K562 (cell line): ENCODE measurements at regions not wholly inside any gene's neighbourhood (a gene's known extent, or its start where the extent isn't known, plus 50 kb on each side); places are given as distances from the start of the nearest gene placed in this dataset.

Experiments used
- ATAC-seq: fragments of 200-7000 bp; cut with Tn5 transposase; 3 replicates; pipeline ENCODE4 v1.9.1; 2020; ENCODE audit warnings: moderate library complexity
- BruUV-seq: library from RNA; stranded (reverse); fragments of 400-500 nt; replicated peaks from 2 replicates; lab custom pipeline; 2021; lab: Mats Ljungman, UMichigan
- CTCF ChIA-PET: fragments of 300-600 bp; formaldehyde crosslinking; extraction: SDS; loops from one replicate; lab custom pipeline; 2021; ENCODE audit warnings: low intra/inter-chr PET ratio; lab: Yijun Ruan, JAX
- POLR2A ChIA-PET: fragments of 300-600, 350-650 bp; sonication (Branson Sonifier 250); formaldehyde crosslinking; extraction: SDS; loops from one replicate; lab custom pipeline; 2021; ENCODE audit warnings: antibody characterized with exemption, inconsistent platforms; lab: Yijun Ruan, JAX
- DNase-seq, 4 experiments: peaks; one replicate each; pipeline versions ENCODE4 v3.0.0 to v3.0.0-alpha.2; 2011 to 2018; ENCODE audit warnings: low spot score in 3 of 4, mixed read lengths in 3 of 4; ENCODE audit errors: extremely low read depth in 1 of 4
- FAIRE-seq: peaks from 2 replicates; lab custom pipeline; 2011; peaks lifted over from hg19 to GRCh38; lab: Jason Lieb, UNC
- H2AFZ ChIP-seq: 2 replicates; pipeline ENCODE4 v1.6.0; 2011; ENCODE audit warnings: low read depth, low read length, control low read depth, inconsistent platforms
- H3K27ac ChIP-seq: fragments of 200-600 bp; 3 replicates; pipeline ENCODE4 v1.8.0; 2011; ENCODE audit warnings: low read depth, mild to moderate bottlenecking, control low read depth, inconsistent platforms, low read length, moderate library complexity, mixed read lengths; ENCODE audit errors: extremely low read depth
- H3K27me3 ChIP-seq, 2 experiments: fragments of 300-600 bp in 1 of 2; 2 replicates in 1 of 2; 3 replicates in 1 of 2; pipeline versions ENCODE4 v1.6.0 to v1.8.0; 2011; ENCODE audit warnings: inconsistent platforms in 2 of 2, low read length in 2 of 2, mild to moderate bottlenecking in 1 of 2, mixed read lengths in 1 of 2, moderate library complexity in 1 of 2; ENCODE audit not compliant: control insufficient read depth in 2 of 2, insufficient read depth in 2 of 2
- H3K36me3 ChIP-seq: fragments of 300-600 bp; 3 replicates; pipeline ENCODE4 v1.8.0; 2011; ENCODE audit warnings: mild to moderate bottlenecking, low read length, inconsistent platforms; ENCODE audit not compliant: control insufficient read depth, insufficient read depth
- H3K4me1 ChIP-seq, 2 experiments: fragments of 200-600 bp in 1 of 2; replicated peaks in 1 of 2; 2 replicates in 1 of 2; 3 replicates in 1 of 2; pipeline versions ENCODE4 v1.5.1 to v1.8.0; 2011; ENCODE audit warnings: inconsistent platforms in 2 of 2, low read length in 2 of 2, mild to moderate bottlenecking in 1 of 2, mixed read lengths in 1 of 2, moderate library complexity in 1 of 2; ENCODE audit not compliant: control insufficient read depth in 2 of 2, insufficient read depth in 2 of 2
- H3K4me2 ChIP-seq: 2 replicates; pipeline ENCODE4 v1.6.1; 2011; ENCODE audit warnings: low read length, control low read depth, inconsistent platforms, mixed read lengths; ENCODE audit not compliant: insufficient read depth
- H3K4me3 ChIP-seq: fragments of 200-600 bp; sonication (generic), shearing (Covaris generic); 2 replicates; pipeline ENCODE4 v1.5.1; 2016; ENCODE audit warnings: control low read depth, inconsistent platforms
- H3K79me2 ChIP-seq: fragments of 200-600 bp; 3 replicates; pipeline ENCODE4 v1.8.0; 2011; ENCODE audit warnings: low read length, inconsistent platforms; ENCODE audit not compliant: control insufficient read depth, insufficient read depth
- H3K9ac ChIP-seq, 2 experiments: 2 replicates each; pipeline versions ENCODE4 v1.6.0 to v1.6.1; 2011; ENCODE audit warnings: low read depth in 2 of 2, low read length in 2 of 2, control low read depth in 1 of 2, inconsistent platforms in 1 of 2, mild to moderate bottlenecking in 1 of 2, mixed read lengths in 1 of 2; ENCODE audit not compliant: insufficient read depth in 1 of 2
- H3K9me1 ChIP-seq: one replicate; pipeline ENCODE4 v1.6.0; 2011; ENCODE audit warnings: inconsistent platforms, mild to moderate bottlenecking, low read length, moderate library complexity; ENCODE audit not compliant: control insufficient read depth, insufficient read depth
- H3K9me3 ChIP-seq: replicated peaks from 2 replicates; pipeline ENCODE4 v1.5.1; 2011; ENCODE audit warnings: low read depth, low read length, inconsistent platforms; ENCODE audit not compliant: control insufficient read depth, insufficient read depth
- H4K20me1 ChIP-seq: replicated peaks from 2 replicates; pipeline ENCODE4 v1.6.1; 2011; ENCODE audit warnings: low read length, inconsistent platforms, mixed read lengths; ENCODE audit not compliant: control insufficient read depth, insufficient read depth
- AFF1 ChIP-seq, 2 experiments: fragments of 450-650 bp; IDR thresholded peaks; 2 replicates each; pipeline ENCODE4 v1.6.1; 2018; ENCODE audit warnings: mild to moderate bottlenecking in 2 of 2, low read depth in 1 of 2; ENCODE audit not compliant: partially characterized antibody in 2 of 2
- POLR2G ChIP-seq: fragments of 200-400 bp; formaldehyde crosslinking; IDR thresholded peaks from 2 replicates; pipeline ENCODE4 v1.6.1; 2017; ENCODE audit warnings: low read depth, mild to moderate bottlenecking, antibody characterized with exemption, low read length, moderate library complexity
- RB1 ChIP-seq: fragments of 450-650 bp; IDR thresholded peaks from 2 replicates; pipeline ENCODE4 v1.6.1; 2017; ENCODE audit warnings: low read depth, mild to moderate bottlenecking
- ZNF23 ChIP-seq: fragments of 250-450 bp; sonication (Bioruptor Pico); IDR thresholded peaks from 2 replicates; pipeline ENCODE4 v1.4.0; 2020; ENCODE audit warnings: mild to moderate bottlenecking
- ZNF780A ChIP-seq: fragments of 250-450 bp; sonication (Bioruptor Pico); IDR thresholded peaks from 2 replicates; pipeline ENCODE4 v1.5.0; 2021; ENCODE audit warnings: mild to moderate bottlenecking
- WGBS: fragments of 100-300 bp; shearing (Covaris generic); methylation state at CpG from one replicate; pipeline ENCODE4 v1.1.6; 2016; ENCODE audit warnings: low coverage, mixed read lengths; ENCODE audit not compliant: insufficient coverage; ENCODE audit errors: missing lambda C conversion rate; 5-methylcytosine and 5-hydroxymethylcytosine counted together
- in situ Hi-C: fragments of 300-500 bp; cut with MboI; formaldehyde crosslinking; loops from 4 replicates; pipeline ENCODE4 v1.15.0; 2018; ENCODE audit warnings: inconsistent platforms, mixed read lengths
- intact Hi-C: fragments of 100-400 bp; cut with micrococcal nuclease; formaldehyde crosslinking; loops from 2 replicates; pipeline ENCODE4 v1.14.2; 2022
- TF ChIP-seq, protein P1 (sequence below): fragments of 250-450 bp; sonication (Bioruptor Pico); IDR thresholded peaks from 2 replicates; pipeline ENCODE4 v1.5.0; 2022; ENCODE audit warnings: mild to moderate bottlenecking
- TF ChIP-seq, protein P2 (sequence below): IDR thresholded peaks from 2 replicates; pipeline ENCODE4 v1.6.1; 2016; ENCODE audit warnings: missing genetic modification characterization, missing compliant biosample characterization
- TF ChIP-seq, protein P3 (sequence below): fragments of 250-450 bp; sonication (Bioruptor Pico); IDR thresholded peaks from 2 replicates; pipeline ENCODE4 v1.6.1; 2021; ENCODE audit warnings: mild to moderate bottlenecking

GRCh38 chr5:90099099-90099498 lies 310.5 kb downstream of the CETN3 start:
- Histone ChIP-seq H2AFZ (no peak overlapping the region), H3K27ac (no peak overlapping the region), H3K27me3 (no peaks in the 10 kb centered on the region), H3K4me1 (no peaks in the 10 kb centered on the region), H3K79me2 (no peaks in the 10 kb centered on the region), H3K9me3 (no peaks in the 10 kb centered on the region), H3K4me2 (no peak overlapping the region), H3K9ac (no peak overlapping the region), H3K9me1 (no peaks in the 10 kb centered on the region), H3K36me3 (no peaks in the 10 kb centered on the region), H3K4me3 (no peak overlapping the region), H4K20me1 (no peaks in the 10 kb centered on the region)
- ATAC-seq (no peak), DNase-seq (no peak), FAIRE-seq (no peak)
- no TSS peak for BruUV-seq
- in situ Hi-C loops (no loop called here), intact Hi-C loops (no loop called here)
- POLR2A ChIA-PET: no interaction called here
- TF ChIP-seq AFF1 (IDR thresholded peaks at IDR 0.05; ENCODE audit: low read depth in 1 of 2, partially characterized antibody in 2 of 2): no peak
- CTCF ChIA-PET: no interaction called here

DNA sequence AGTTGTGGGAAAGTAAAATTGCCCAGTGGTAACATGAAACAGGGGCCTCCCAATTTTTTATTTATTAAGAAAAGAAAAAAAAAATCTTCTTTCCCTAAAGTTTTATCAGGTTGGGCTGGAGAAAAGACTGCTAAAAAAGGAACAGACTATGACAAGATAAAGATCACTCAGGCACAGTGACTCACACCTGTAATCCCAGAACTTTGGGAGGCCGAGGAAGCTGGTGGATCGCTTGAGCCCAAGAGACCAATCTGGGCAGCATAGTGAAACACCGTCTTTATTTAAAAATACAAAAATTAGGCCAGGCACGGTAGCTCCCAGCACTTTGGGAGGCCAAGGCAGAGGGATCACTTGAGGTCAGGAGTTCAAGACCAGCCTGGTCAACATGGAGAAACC lies 312.5 kb downstream of the CETN3 start:
- 3% methylated on average over 4 of the region's 4 CpGs for WGBS
- Histone ChIP-seq H3K4me3 (no peak overlapping the region), H3K4me2 (no peak overlapping the region), H3K9me3 (no peaks in the 10 kb centered on the region), H2AFZ (no peak overlapping the region), H3K27ac (no peak overlapping the region), H3K9ac (no peak overlapping the region), H3K27me3 (no peaks in the 10 kb centered on the region), H3K79me2 (no peaks in the 10 kb centered on the region), H3K9me1 (no peaks in the 10 kb centered on the region), H4K20me1 (no peaks in the 10 kb centered on the region), H3K36me3 (no peaks in the 10 kb centered on the region), H3K4me1 (no peaks in the 10 kb centered on the region)
- POLR2A ChIA-PET: no interaction called here
- ATAC-seq: no peak
- BruUV-seq: no TSS peak
- FAIRE-seq: no peak
- no peak for DNase-seq
- in situ Hi-C loops (no loop called here), intact Hi-C loops (no loop called here)
- CTCF ChIA-PET: no interaction called here
- TF ChIP-seq ZNF780A (CRISPR knock-in tag) (no peak), ZNF23 (CRISPR knock-in tag) (no peak), POLR2G (no peak), RB1 (no peak)
- TF ChIP-seq, protein P1, sequence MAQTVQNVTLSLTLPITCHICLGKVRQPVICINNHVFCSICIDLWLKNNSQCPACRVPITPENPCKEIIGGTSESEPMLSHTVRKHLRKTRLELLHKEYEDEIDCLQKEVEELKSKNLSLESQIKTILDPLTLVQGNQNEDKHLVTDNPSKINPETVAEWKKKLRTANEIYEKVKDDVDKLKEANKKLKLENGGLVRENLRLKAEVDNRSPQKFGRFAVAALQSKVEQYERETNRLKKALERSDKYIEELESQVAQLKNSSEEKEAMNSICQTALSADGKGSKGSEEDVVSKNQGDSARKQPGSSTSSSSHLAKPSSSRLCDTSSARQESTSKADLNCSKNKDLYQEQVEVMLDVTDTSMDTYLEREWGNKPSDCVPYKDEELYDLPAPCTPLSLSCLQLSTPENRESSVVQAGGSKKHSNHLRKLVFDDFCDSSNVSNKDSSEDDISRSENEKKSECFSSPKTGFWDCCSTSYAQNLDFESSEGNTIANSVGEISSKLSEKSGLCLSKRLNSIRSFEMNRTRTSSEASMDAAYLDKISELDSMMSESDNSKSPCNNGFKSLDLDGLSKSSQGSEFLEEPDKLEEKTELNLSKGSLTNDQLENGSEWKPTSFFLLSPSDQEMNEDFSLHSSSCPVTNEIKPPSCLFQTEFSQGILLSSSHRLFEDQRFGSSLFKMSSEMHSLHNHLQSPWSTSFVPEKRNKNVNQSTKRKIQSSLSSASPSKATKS (CRISPR knock-in tag): no peak
- TF ChIP-seq, protein P2, sequence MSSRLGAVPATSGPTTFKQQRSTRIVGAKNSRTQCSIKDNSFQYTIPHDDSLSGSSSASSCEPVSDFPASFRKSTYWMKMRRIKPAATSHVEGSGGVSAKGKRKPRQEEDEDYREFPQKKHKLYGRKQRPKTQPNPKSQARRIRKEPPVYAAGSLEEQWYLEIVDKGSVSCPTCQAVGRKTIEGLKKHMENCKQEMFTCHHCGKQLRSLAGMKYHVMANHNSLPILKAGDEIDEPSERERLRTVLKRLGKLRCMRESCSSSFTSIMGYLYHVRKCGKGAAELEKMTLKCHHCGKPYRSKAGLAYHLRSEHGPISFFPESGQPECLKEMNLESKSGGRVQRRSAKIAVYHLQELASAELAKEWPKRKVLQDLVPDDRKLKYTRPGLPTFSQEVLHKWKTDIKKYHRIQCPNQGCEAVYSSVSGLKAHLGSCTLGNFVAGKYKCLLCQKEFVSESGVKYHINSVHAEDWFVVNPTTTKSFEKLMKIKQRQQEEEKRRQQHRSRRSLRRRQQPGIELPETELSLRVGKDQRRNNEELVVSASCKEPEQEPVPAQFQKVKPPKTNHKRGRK: no peak
- TF ChIP-seq, protein P3, sequence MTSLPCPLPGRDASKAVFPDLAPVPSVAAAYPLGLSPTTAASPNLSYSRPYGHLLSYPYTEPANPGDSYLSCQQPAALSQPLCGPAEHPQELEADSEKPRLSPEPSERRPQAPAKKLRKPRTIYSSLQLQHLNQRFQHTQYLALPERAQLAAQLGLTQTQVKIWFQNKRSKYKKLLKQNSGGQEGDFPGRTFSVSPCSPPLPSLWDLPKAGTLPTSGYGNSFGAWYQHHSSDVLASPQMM: no peak
